ACC112 (cell line): ENCODE measurements at regions not wholly inside any gene's neighbourhood (a gene's known extent, or its start where the extent isn't known, plus 50 kb on each side); places are given as distances from the start of the nearest gene placed in this dataset.
A peak's percentile ranks its signal among the peaks of the same experiment; 100 is the strongest.
"Not testable (repeated sequence)": the region's sequence is repeated elsewhere in the genome, so short reads cannot be mapped to it uniquely, and the experiment has no call there.

Experiments used
- H2AFZ ChIP-seq: fragments of 200-600 bp; sonication (generic); one replicate; pipeline ENCODE4 v1.6.0; 2017; ENCODE audit warnings: antibody characterized with exemption, low read length; ENCODE audit not compliant: unreplicated experiment
- H3K27ac ChIP-seq: fragments of 200-600 bp; sonication (generic); 2 replicates; pipeline ENCODE4 v1.5.1; 2014; ENCODE audit warnings: low read depth, mild to moderate bottlenecking, antibody characterized with exemption, low read length, moderate library complexity
- H3K27me3 ChIP-seq: fragments of 200-600 bp; sonication (generic); 2 replicates; pipeline ENCODE4 v1.6.1; 2014; ENCODE audit warnings: mild to moderate bottlenecking, antibody characterized with exemption, low read length, moderate library complexity, mixed read lengths; ENCODE audit not compliant: insufficient read depth
- H3K36me3 ChIP-seq: fragments of 200-600 bp; sonication (generic); 2 replicates; pipeline ENCODE4 v1.6.1; 2016; ENCODE audit warnings: mild to moderate bottlenecking, antibody characterized with exemption, low read length, moderate library complexity, mixed read lengths; ENCODE audit not compliant: insufficient read depth
- H3K4me1 ChIP-seq: fragments of 200-600 bp; sonication (generic); one replicate; pipeline ENCODE4 v1.6.1; 2016; ENCODE audit warnings: low read length, mixed read lengths; ENCODE audit not compliant: insufficient read depth, unreplicated experiment, control insufficient read depth
- H3K4me3 ChIP-seq: fragments of 200-600 bp; sonication (generic); 2 replicates; pipeline ENCODE4 v1.5.1; 2014; ENCODE audit warnings: mild to moderate bottlenecking, low read depth, low read length
- H3K79me2 ChIP-seq: fragments of 200-600 bp; sonication (generic); one replicate; pipeline ENCODE4 v1.6.0; 2016; ENCODE audit warnings: low read length; ENCODE audit not compliant: control insufficient read depth, unreplicated experiment, insufficient read depth

- H3K79me2 ChIP-seq, result no peaks in the 10 kb centered on the region
- no peak overlapping the region for H3K27ac ChIP-seq
- H2AFZ ChIP-seq, result no peak overlapping the region
- H3K4me1 ChIP-seq, result no peaks in the 10 kb centered on the region
- no peak overlapping the region for H3K4me3 ChIP-seq
- no peaks in the 10 kb centered on the region for H3K36me3 ChIP-seq
- no peaks in the 10 kb centered on the region for H3K27me3 ChIP-seq
These were observed 61.4 kb downstream of the NXNL2 start for GRCh38 chr9:88596376-88596775.

DNA sequence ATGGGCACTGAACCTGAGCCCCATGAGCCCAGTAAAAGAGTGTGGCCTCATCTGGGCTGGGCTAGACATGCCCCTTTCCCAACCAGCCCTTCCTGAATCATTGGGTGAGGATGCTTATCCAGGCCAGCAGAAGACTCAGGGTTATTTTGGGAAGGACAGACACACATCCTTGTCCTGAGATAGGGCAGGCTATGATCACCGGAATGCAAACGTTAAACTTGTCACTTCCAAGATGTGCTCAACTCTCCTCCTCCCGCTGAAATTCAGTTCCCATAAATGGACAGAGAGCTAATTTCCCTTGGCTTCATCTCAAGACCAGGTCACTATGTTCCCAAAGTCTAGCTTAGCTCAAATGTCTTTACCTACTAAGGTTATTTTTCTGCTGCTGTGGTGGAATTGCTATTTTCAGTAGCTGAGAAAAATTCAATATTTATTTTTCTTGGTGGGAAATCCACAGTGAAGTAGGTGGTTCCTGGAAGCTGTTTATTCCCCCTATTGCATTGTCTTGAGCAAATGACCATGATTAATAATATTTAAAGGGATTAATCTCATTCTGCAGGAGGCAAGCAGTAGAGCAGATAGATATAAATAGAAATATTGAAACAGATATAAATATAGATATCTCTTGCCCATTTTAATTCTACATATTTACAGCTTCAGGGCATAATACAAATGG, 70.0 kb downstream of the NXNL2 start:
- Histone ChIP-seq H3K27ac (no peak overlapping the region), H3K79me2 (no peaks in the 10 kb centered on the region), H2AFZ (no peak overlapping the region), H3K27me3 (no peaks in the 10 kb centered on the region), H3K36me3 (no peaks in the 10 kb centered on the region), H3K4me1 (peaks cover 10% of the 10 kb centered on the region), H3K4me3 (no peak overlapping the region)

GRCh38 chr9:88605512-88606362, 70.8 kb downstream of the NXNL2 start:
- Histone ChIP-seq H3K4me3 (no peak overlapping the region; the same call in 1 of the 2 replicates), H3K4me1 (peaks cover 10% of the 10 kb centered on the region), H2AFZ (peak overlapping the region; percentile 75), H3K27ac (peak overlapping the region; percentile 20; the same call in 1 of the 2 replicates), H3K79me2 (no peaks in the 10 kb centered on the region), H3K36me3 (no peaks in the 10 kb centered on the region), H3K27me3 (no peaks in the 10 kb centered on the region)

GRCh38 chr9:88614359-88614758, 79.4 kb downstream of the NXNL2 start:
- Histone ChIP-seq H3K79me2 (no peaks in the 10 kb centered on the region), H3K4me3 (no peak overlapping the region), H3K4me1 (no peaks in the 10 kb centered on the region), H2AFZ (no peak overlapping the region), H3K36me3 (no peaks in the 10 kb centered on the region), H3K27me3 (no peaks in the 10 kb centered on the region), H3K27ac (no peak overlapping the region)

- H3K27me3 ChIP-seq, result no peaks in the 10 kb centered on the region
- no peak overlapping the region for H3K4me3 ChIP-seq
- H3K4me1 ChIP-seq, result no peaks in the 10 kb centered on the region
- no peaks in the 10 kb centered on the region for H3K36me3 ChIP-seq
- H3K27ac ChIP-seq, result no peak overlapping the region
- H3K79me2 ChIP-seq, result no peaks in the 10 kb centered on the region
- no peak overlapping the region for H2AFZ ChIP-seq
These were observed 88.7 kb downstream of the NXNL2 start for GRCh38 chr9:88623698-88624097.

DNA sequence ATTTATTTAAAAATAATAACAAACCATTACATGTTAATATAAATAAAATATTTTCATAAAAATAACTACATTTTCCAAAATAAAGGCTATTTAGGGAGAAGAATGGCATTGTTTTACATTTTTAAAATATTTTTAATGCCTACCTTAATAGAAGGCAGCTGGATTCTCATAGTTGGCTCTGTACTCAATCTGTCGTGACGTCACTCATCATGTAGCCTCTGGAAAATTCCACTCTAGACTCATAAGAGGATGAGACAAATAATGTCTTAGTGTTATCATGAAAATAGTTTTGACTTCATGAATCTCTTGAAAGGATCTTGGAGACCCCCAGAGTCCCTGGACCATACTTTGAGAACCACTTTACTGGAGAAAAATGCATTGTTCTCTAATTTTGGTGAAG, 93.1 kb downstream of the NXNL2 start:
- Histone ChIP-seq H3K27ac (no peak overlapping the region), H3K79me2 (no peaks in the 10 kb centered on the region), H2AFZ (no peak overlapping the region), H3K36me3 (no peaks in the 10 kb centered on the region), H3K4me1 (no peaks in the 10 kb centered on the region), H3K27me3 (no peaks in the 10 kb centered on the region), H3K4me3 (no peak overlapping the region)

DNA sequence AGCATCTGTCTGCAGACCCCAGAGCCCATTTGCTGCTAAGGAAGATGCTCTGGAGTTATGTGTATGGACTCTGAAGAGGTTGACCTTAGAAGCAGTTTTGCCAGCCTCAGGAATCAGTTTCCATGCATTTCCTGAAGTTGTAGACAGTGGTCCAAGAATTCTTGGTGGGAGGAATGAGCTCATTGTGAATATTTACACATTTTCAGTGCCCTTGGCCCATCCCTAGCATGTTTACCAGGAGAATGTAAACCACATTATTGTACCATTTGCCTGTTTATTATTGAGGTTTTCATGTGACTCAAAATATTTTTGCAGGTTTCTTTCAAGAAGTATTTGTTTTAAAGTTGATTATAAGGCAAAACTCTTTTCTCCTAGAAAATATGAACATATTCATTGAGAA, 93.8 kb downstream of the NXNL2 start:
- no peaks in the 10 kb centered on the region for H3K4me1 ChIP-seq
- H3K79me2 ChIP-seq, result no peaks in the 10 kb centered on the region
- H3K27me3 ChIP-seq, result no peaks in the 10 kb centered on the region
- no peak overlapping the region for H3K27ac ChIP-seq
- no peak overlapping the region for H3K4me3 ChIP-seq
- H3K36me3 ChIP-seq, result no peaks in the 10 kb centered on the region
- no peak overlapping the region for H2AFZ ChIP-seq

- H3K4me3 ChIP-seq, H2AFZ ChIP-seq, H3K27me3 ChIP-seq, H3K27ac ChIP-seq, H3K4me1 ChIP-seq, H3K36me3 ChIP-seq, H3K79me2 ChIP-seq: not testable (repeated sequence)
These were observed 95.6 kb downstream of the NXNL2 start for GRCh38 chr9:88630574-88630973.

DNA sequence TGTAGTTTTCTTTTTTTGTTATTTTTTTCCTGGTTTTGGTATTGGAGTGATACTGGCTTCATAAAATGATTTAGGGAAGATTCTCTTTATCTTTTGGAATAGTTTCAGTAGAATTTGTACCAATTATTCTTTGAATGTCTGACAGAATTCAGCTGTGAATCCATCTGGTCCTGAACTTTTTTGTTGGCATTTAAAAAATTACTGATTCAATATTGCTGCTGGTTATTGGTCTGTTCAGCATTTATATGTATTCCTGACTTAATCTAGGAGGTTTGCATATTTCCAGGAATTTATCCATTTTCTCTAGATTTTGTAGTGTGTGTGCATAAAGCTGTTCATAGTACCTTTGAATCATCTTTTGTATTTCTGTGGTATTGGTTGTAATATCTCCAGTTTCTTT, 100.2 kb downstream of the NXNL2 start:
- Histone ChIP-seq H3K27ac (no peak overlapping the region), H3K36me3 (no peaks in the 10 kb centered on the region), H3K4me3 (no peak overlapping the region)

GRCh38 chr9:88641456-88642240, 106.7 kb downstream of the NXNL2 start:
- Histone ChIP-seq H2AFZ (no peak overlapping the region), H3K27ac (no peak overlapping the region), H3K79me2 (no peaks in the 10 kb centered on the region), H3K27me3 (peaks cover 10% of the 10 kb centered on the region; the same call in 1 of the 2 replicates), H3K4me3 (no peak overlapping the region), H3K4me1 (no peaks in the 10 kb centered on the region), H3K36me3 (no peaks in the 10 kb centered on the region)

More for the DNA sequence above, 100.2 kb downstream of the NXNL2 start:
- Histone ChIP-seq H3K27me3 (peaks cover 16% of the 10 kb centered on the region), H2AFZ (no peak overlapping the region), H3K4me1 (no peaks in the 10 kb centered on the region), H3K79me2 (no peaks in the 10 kb centered on the region)
